ENCODE measurements at regions not wholly inside any gene's neighbourhood (a gene's known extent, or its start where the extent isn't known, plus 50 kb on each side); places are given as distances from the start of the nearest gene placed in this dataset.

DNA sequence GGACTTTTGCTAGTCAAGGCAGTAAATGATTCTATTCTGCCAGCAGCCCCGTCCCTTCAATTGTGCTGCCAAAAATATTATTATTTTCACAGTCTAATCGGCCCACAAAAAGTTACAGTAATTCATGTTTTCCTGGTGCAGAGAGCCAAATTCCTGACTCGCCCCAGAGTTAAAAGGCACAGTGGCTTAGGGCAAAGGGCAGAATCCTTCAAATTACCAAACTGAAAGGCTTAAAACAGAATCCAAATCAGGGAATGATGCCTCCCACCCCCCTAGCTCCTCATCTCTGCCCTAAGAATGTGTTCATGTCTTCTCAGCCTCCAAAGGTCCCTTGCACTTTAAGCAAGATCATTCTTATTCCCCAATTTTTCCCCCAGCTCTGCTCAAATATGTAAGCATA is 477.8 kb upstream of the PROK2 start (continued):
- TF ChIP-seq, protein P1, sequence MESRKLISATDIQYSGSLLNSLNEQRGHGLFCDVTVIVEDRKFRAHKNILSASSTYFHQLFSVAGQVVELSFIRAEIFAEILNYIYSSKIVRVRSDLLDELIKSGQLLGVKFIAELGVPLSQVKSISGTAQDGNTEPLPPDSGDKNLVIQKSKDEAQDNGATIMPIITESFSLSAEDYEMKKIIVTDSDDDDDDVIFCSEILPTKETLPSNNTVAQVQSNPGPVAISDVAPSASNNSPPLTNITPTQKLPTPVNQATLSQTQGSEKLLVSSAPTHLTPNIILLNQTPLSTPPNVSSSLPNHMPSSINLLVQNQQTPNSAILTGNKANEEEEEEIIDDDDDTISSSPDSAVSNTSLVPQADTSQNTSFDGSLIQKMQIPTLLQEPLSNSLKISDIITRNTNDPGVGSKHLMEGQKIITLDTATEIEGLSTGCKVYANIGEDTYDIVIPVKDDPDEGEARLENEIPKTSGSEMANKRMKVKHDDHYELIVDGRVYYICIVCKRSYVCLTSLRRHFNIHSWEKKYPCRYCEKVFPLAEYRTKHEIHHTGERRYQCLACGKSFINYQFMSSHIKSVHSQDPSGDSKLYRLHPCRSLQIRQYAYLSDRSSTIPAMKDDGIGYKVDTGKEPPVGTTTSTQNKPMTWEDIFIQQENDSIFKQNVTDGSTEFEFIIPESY (IDR thresholded peaks at IDR 0.05; ENCODE audit: borderline replicate concordance, low read depth) = no peak

DNA sequence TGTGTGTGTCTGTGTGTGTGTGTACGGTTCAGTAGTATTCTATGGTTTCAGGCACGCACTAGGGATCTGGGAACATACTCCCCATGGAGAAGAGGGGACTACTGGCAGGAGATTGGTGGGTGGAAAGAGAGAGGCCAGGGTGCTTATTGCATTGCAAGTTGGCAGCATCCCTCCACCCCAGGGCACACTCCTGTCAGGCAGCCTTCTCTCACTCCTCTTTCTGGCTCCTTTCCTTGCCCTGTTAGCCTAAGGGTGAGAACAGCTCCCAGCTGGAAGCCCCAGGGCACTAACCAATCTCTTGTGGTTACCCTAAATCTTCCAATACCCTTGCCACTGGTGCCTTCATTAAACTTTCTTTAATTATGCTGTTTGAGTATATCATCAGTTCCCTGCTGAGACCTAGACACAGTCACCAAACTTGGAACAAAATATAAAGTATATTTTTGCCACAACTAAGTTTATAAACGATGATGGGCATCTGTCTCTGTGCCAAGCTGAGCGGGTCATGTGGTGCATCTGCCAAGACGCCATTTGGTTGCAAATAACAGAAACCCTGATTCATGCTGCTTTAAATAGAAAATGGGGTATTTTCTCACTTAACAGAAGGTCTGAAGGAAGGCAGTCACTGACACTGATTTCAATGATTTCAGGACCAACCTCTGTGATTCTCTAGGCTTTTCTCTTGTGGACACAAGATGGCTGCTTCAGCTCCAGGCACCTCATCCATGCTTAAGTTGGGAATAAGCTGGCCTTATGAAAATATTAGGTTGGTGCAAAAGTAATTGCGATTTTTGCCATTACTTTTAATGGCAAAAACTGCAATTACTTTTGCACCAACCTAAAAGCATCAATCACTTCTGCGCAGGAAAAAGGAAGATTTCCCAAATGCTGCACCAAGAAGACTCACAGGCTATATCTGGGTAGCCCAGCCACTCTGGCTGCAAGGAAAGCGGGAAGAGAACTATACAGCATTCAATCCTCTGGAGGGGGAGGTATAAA is 476.9 kb upstream of the PROK2 start:
- ChIA-PET CTCF (no interaction called here), POLR2A (no interaction called here)
- WGBS (ENCODE audit: low lambda C conversion rate) = 54% methylated on average over 8 of the region's 8 CpGs
- H3F3A ChIP-seq (replicated peaks; ENCODE audit: insufficient read depth) = no peaks in the 10 kb centered on the region
- no peaks in the 10 kb centered on the region for H3K9me3 ChIP-seq
- H3K9me2 ChIP-seq = no peaks in the 10 kb centered on the region
- H3K27me3 ChIP-seq (ENCODE audit: insufficient read depth) = peaks cover 10% of the 10 kb centered on the region; the same call in 1 of the 2 replicates
- H2AFZ ChIP-seq (ENCODE audit: low read depth) = no peak overlapping the region
- H3K79me2 ChIP-seq (ENCODE audit: insufficient read depth) = no peaks in the 10 kb centered on the region
- peak; percentile 29 for DNase-seq
- no peaks in the 10 kb centered on the region for H4K20me1 ChIP-seq (ENCODE audit: insufficient read depth)
- no peak overlapping the region for H3K27ac ChIP-seq (ENCODE audit: low read depth in 2 of 2, low read length in 1 of 2)
- H3K4me2 ChIP-seq = no peak overlapping the region
- no peaks in the 10 kb centered on the region for H3K36me3 ChIP-seq (replicated peaks in 1 of 2; ENCODE audit: control insufficient read depth in 1 of 2, insufficient read depth in 2 of 2, low read length in 1 of 2)
- H3K4me3 ChIP-seq (ENCODE audit: low read depth in 2 of 2, low read length in 1 of 2) = no peak overlapping the region
- no peak for TF ChIP-seq RAD21 (IDR thresholded peaks at IDR 0.05; ENCODE audit: low read length)
- no peak for TF ChIP-seq FOXM1 (IDR thresholded peaks at IDR 0.05; ENCODE audit: low read depth)
- TF ChIP-seq CHD2 (IDR thresholded peaks at IDR 0.05; ENCODE audit: low read length, partially characterized antibody) = no peak
- TF ChIP-seq, protein P2, sequence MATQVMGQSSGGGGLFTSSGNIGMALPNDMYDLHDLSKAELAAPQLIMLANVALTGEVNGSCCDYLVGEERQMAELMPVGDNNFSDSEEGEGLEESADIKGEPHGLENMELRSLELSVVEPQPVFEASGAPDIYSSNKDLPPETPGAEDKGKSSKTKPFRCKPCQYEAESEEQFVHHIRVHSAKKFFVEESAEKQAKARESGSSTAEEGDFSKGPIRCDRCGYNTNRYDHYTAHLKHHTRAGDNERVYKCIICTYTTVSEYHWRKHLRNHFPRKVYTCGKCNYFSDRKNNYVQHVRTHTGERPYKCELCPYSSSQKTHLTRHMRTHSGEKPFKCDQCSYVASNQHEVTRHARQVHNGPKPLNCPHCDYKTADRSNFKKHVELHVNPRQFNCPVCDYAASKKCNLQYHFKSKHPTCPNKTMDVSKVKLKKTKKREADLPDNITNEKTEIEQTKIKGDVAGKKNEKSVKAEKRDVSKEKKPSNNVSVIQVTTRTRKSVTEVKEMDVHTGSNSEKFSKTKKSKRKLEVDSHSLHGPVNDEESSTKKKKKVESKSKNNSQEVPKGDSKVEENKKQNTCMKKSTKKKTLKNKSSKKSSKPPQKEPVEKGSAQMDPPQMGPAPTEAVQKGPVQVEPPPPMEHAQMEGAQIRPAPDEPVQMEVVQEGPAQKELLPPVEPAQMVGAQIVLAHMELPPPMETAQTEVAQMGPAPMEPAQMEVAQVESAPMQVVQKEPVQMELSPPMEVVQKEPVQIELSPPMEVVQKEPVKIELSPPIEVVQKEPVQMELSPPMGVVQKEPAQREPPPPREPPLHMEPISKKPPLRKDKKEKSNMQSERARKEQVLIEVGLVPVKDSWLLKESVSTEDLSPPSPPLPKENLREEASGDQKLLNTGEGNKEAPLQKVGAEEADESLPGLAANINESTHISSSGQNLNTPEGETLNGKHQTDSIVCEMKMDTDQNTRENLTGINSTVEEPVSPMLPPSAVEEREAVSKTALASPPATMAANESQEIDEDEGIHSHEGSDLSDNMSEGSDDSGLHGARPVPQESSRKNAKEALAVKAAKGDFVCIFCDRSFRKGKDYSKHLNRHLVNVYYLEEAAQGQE (IDR thresholded peaks at IDR 0.05; ENCODE audit: low read depth, low read length) = no peak
- TF ChIP-seq, protein P3, sequence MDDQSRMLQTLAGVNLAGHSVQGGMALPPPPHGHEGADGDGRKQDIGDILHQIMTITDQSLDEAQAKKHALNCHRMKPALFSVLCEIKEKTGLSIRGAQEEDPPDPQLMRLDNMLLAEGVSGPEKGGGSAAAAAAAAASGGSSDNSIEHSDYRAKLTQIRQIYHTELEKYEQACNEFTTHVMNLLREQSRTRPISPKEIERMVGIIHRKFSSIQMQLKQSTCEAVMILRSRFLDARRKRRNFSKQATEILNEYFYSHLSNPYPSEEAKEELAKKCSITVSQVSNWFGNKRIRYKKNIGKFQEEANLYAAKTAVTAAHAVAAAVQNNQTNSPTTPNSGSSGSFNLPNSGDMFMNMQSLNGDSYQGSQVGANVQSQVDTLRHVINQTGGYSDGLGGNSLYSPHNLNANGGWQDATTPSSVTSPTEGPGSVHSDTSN (IDR thresholded peaks at IDR 0.05) = no peak
- TF ChIP-seq, protein P4, sequence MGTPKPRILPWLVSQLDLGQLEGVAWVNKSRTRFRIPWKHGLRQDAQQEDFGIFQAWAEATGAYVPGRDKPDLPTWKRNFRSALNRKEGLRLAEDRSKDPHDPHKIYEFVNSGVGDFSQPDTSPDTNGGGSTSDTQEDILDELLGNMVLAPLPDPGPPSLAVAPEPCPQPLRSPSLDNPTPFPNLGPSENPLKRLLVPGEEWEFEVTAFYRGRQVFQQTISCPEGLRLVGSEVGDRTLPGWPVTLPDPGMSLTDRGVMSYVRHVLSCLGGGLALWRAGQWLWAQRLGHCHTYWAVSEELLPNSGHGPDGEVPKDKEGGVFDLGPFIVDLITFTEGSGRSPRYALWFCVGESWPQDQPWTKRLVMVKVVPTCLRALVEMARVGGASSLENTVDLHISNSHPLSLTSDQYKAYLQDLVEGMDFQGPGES (IDR thresholded peaks at IDR 0.05; ENCODE audit: low read depth, low read length) = no peak
- TF ChIP-seq, protein P5, sequence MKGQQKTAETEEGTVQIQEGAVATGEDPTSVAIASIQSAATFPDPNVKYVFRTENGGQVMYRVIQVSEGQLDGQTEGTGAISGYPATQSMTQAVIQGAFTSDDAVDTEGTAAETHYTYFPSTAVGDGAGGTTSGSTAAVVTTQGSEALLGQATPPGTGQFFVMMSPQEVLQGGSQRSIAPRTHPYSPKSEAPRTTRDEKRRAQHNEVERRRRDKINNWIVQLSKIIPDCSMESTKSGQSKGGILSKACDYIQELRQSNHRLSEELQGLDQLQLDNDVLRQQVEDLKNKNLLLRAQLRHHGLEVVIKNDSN (IDR thresholded peaks at IDR 0.05; ENCODE audit: borderline replicate concordance, low read depth) = peak; percentile 16; the same call in 1 of the 2 replicates
- no peak overlapping the region for H3K9ac ChIP-seq
- peaks cover 0 to 9% of the 10 kb centered on the region in 2 experiments; a peak in 1 of 4 replicates for H3K4me1 ChIP-seq (ENCODE audit: control insufficient read depth in 1 of 2, insufficient read depth in 2 of 2, low read depth in 1 of 2, low read length in 1 of 2)
